A549 (cell line): ENCODE measurements at regions not wholly inside any gene's neighbourhood (a gene's known extent, or its start where the extent isn't known, plus 50 kb on each side); places are given as distances from the start of the nearest gene placed in this dataset.

Experiments
- FOSL2 ChIP-seq, 2 experiments: fragments of 450-650 bp in 1 of 2; fragments of >200 bp in 1 of 2; sonication (Bioruptor Twin) in 1 of 2; formaldehyde crosslinking; IDR thresholded peaks; 2 replicates each; pipeline versions ENCODE4 v1.5.0 to v1.6.1; 2016 to 2020; ENCODE audit warnings: mild to moderate bottlenecking in 1 of 2, moderate library complexity in 1 of 2
- TF ChIP-seq, protein P1 (sequence below): fragments of 450-650 bp; IDR thresholded peaks from 2 replicates; pipeline ENCODE4 v1.6.1; 2014; ENCODE audit warnings: antibody characterized with exemption

DNA sequence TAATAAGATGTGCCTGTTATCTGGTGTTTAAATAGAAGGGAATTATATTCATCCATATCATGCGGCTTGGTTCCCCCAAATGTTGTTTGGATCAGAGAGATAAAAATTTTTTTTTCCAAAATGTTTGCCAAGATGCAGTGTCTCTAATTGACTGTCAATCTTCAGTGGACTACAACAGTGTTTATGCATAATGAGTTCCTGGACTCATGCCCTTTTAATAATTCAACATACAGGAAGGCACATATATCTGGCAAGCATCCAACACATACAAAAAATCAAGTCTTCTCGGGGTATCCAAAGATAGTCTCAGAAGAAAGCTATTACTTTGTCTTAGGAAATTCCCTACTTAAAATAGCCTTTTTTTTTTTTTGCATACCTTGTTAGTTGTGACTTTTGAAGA lies 1534.7 kb downstream of the EFNA5 start:
- TF ChIP-seq, protein P1, sequence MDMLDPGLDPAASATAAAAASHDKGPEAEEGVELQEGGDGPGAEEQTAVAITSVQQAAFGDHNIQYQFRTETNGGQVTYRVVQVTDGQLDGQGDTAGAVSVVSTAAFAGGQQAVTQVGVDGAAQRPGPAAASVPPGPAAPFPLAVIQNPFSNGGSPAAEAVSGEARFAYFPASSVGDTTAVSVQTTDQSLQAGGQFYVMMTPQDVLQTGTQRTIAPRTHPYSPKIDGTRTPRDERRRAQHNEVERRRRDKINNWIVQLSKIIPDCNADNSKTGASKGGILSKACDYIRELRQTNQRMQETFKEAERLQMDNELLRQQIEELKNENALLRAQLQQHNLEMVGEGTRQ: no peak
- TF ChIP-seq FOSL2 (IDR thresholded peaks at IDR 0.05) (no peak), FOSL2 (CRISPR knock-in tag; IDR thresholded peaks at IDR 0.05) (no peak)
